CD14-positive monocyte (primary cell): ENCODE measurements at regions not wholly inside any gene's neighbourhood (a gene's known extent, or its start where the extent isn't known, plus 50 kb on each side); places are given as distances from the start of the nearest gene placed in this dataset.

ENCODE experiments used
- DNase-seq, 3 donors: peaks; one replicate each; pipeline ENCODE4 v3.0.0-alpha.2; 2011 to 2022
- H2AFZ ChIP-seq: 2 replicates; pipeline ENCODE4 v1.6.0; 2012; ENCODE audit warnings: mild to moderate bottlenecking, low read depth, low read length, inconsistent platforms; ENCODE audit not compliant: insufficient read depth, poor library complexity, severe bottlenecking
- H3K27ac ChIP-seq, 2 donors: 1 replicate in 1 of 2; 2 replicates in 1 of 2; pipeline ENCODE4 v1.5.1; 2012 to 2013; ENCODE audit warnings: low read length in 2 of 2, control low read depth in 1 of 2, inconsistent platforms in 1 of 2, low read depth in 1 of 2, mild to moderate bottlenecking in 1 of 2
- H3K27me3 ChIP-seq, 2 donors: one replicate each; pipeline versions ENCODE4 v1.6.0 to v1.6.1; 2011 to 2013; ENCODE audit warnings: low read length in 2 of 2; ENCODE audit not compliant: control insufficient read depth in 2 of 2, insufficient read depth in 2 of 2
- H3K36me3 ChIP-seq, 2 donors: replicated peaks in 1 of 2; 1 replicate in 1 of 2; 2 replicates in 1 of 2; pipeline versions ENCODE4 v1.5.1 to v1.6.1; 2012 to 2013; ENCODE audit warnings: low read length in 2 of 2, control low read depth in 1 of 2, inconsistent platforms in 1 of 2, mild to moderate bottlenecking in 1 of 2; ENCODE audit not compliant: insufficient read depth in 2 of 2, control insufficient read depth in 1 of 2
- H3K4me1 ChIP-seq, 2 donors: 1 replicate in 1 of 2; 2 replicates in 1 of 2; pipeline versions ENCODE4 v1.5.1 to v1.6.1; 2012 to 2013; ENCODE audit warnings: low read length in 2 of 2, control low read depth in 1 of 2, inconsistent platforms in 1 of 2, mild to moderate bottlenecking in 1 of 2, moderate library complexity in 1 of 2; ENCODE audit not compliant: insufficient read depth in 2 of 2, control insufficient read depth in 1 of 2
- H3K4me2 ChIP-seq: replicated peaks from 2 replicates; pipeline ENCODE3; 2012; ENCODE audit warnings: low read length, moderate library complexity, mild to moderate bottlenecking; ENCODE audit not compliant: poor library complexity, severe bottlenecking; ENCODE audit errors: extremely low read depth
- H3K4me3 ChIP-seq, 3 experiments: fragments of 200-600 bp in 1 of 3; sonication (generic) in 1 of 3; replicated peaks in 1 of 3; 1 replicate in 2 of 3; 2 replicates in 1 of 3; pipeline ENCODE4 v1.5.1; 2011 to 2013; ENCODE audit warnings: low read length in 3 of 3, mild to moderate bottlenecking in 3 of 3, control low read depth in 2 of 3, low read depth in 2 of 3, inconsistent platforms in 1 of 3, moderate library complexity in 1 of 3
- H3K79me2 ChIP-seq: 2 replicates; pipeline ENCODE4 v1.6.0; 2012; ENCODE audit warnings: mild to moderate bottlenecking, control low read depth, inconsistent platforms, low read length, moderate library complexity; ENCODE audit not compliant: insufficient read depth
- H3K9ac ChIP-seq: 2 replicates; pipeline ENCODE4 v1.6.0; 2017; ENCODE audit warnings: low read length, mild to moderate bottlenecking; ENCODE audit not compliant: insufficient read depth, poor library complexity, severe bottlenecking
- H3K9me3 ChIP-seq, 2 donors: replicated peaks in 1 of 2; 1 replicate in 1 of 2; 2 replicates in 1 of 2; pipeline versions ENCODE4 v1.5.1 to v1.6.1; 2012 to 2013; ENCODE audit warnings: low read length in 2 of 2, control low read depth in 1 of 2; ENCODE audit not compliant: control insufficient read depth in 1 of 2, insufficient read depth in 1 of 2
- H4K20me1 ChIP-seq: 2 replicates; pipeline ENCODE4 v1.6.0; 2012; ENCODE audit warnings: mild to moderate bottlenecking, low read length, control low read depth, moderate library complexity; ENCODE audit not compliant: insufficient read depth
- H3K27ac Mint-ChIP-seq, 7 donors: one replicate each; pipeline ENCODE4 v1.8.0; 2020; ENCODE audit warnings: mild to moderate bottlenecking in 7 of 7, mixed read lengths in 7 of 7, moderate library complexity in 6 of 7, inconsistent platforms in 2 of 7
- H3K27me3 Mint-ChIP-seq, 3 donors: one replicate each; pipeline ENCODE4 v1.8.0; 2021 to 2022; ENCODE audit warnings: low read depth in 3 of 3, mild to moderate bottlenecking in 3 of 3, mixed read lengths in 3 of 3, moderate library complexity in 3 of 3, inconsistent platforms in 1 of 3
- H3K36me3 Mint-ChIP-seq, 2 donors: one replicate each; pipeline ENCODE4 v1.8.0; 2020; ENCODE audit warnings: mixed read lengths in 2 of 2, inconsistent platforms in 1 of 2, mild to moderate bottlenecking in 1 of 2
- H3K4me1 Mint-ChIP-seq: one replicate; pipeline ENCODE4 v1.8.0; 2020; ENCODE audit warnings: mild to moderate bottlenecking, mixed read lengths
- H3K4me3 Mint-ChIP-seq, 2 donors: one replicate each; pipeline ENCODE4 v1.8.0; 2020; ENCODE audit warnings: mild to moderate bottlenecking in 2 of 2, mixed read lengths in 2 of 2, moderate library complexity in 1 of 2
- H3K9me3 Mint-ChIP-seq, 7 donors: one replicate each; pipeline ENCODE4 v1.8.0; 2020 to 2022; ENCODE audit warnings: mixed read lengths in 7 of 7, mild to moderate bottlenecking in 6 of 7, moderate library complexity in 6 of 7, inconsistent platforms in 2 of 7
- CTCF ChIP-seq: fragments of 200-600 bp; IDR thresholded peaks from one replicate; pipeline ENCODE4 v1.8.0; 2022; ENCODE audit warnings: antibody characterized with exemption, mild to moderate bottlenecking
- WGBS: methylation state at CpG from one replicate; pipeline ENCODE4 v1.1.5; 2013; ENCODE audit warnings: missing lambda C conversion rate; ENCODE audit not compliant: insufficient coverage; 5-methylcytosine and 5-hydroxymethylcytosine counted together
- intact Hi-C, 2 donors: fragments of 100-400 bp; cut with micrococcal nuclease; formaldehyde crosslinking; loops; one replicate each; pipeline versions ENCODE4 v1.15.0 to v1.15.1; 2023

DNA sequence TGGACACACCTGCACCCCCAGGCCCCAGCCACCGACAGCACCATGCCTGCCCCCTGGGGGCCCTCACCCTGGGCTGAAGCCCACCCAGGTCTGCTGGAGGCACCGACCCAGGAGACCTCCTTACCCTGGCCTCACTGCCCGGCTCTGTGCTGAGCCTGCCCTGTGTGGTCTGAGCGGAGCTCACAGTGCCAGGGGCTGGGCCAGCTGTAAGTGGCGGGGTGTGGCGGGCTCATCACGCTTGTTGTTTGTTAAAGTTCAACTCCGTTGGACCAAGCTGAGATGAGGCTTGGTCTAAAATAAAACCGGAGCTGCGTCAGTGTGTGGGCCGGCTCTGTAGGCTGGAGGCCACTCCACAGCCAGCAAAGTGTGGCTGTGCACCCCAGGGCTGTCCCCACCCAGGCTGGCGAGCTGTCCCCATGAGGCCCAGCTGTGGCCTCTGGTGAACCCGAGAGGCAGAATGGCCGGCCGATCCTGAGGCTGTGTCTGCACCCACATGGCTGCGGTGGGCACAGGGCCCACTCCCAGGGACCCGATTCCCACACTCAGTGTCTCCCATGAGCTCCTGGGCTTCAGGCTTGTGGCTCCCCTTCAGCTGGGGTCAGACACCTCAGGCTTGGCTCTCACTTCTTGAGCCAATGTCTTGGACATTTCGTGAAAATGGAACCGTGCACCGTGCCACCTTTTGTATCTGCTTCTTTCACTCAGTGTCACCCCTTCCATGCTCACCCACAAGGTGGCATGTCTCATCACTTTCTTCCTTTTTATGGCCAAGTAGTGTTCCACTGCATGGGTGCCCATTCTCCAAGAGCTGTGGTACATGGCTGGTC is 137.9 kb downstream of the CTTN start:
- WGBS, result 96% methylated on average over 15 of the region's 20 CpGs

More for the DNA sequence above, 137.9 kb downstream of the CTTN start:
- peaks cover 2 to 10% (median 5%) of the 10 kb centered on the region in 7 donors for H3K9me3 Mint-ChIP-seq
- H3K36me3 ChIP-seq, result no peaks in the 10 kb centered on the region
- no peak overlapping the region for H2AFZ ChIP-seq
- no peaks in the 10 kb centered on the region for H3K4me1 Mint-ChIP-seq
- H3K4me2 ChIP-seq, result no peak overlapping the region
- no peak overlapping the region for H3K4me3 ChIP-seq
- H3K36me3 Mint-ChIP-seq, result no peaks in the 10 kb centered on the region
- no peak overlapping the region for H3K27ac Mint-ChIP-seq
- H3K79me2 ChIP-seq, result no peaks in the 10 kb centered on the region
- no peaks in the 10 kb centered on the region for H4K20me1 ChIP-seq
- no peak for TF ChIP-seq CTCF
- H3K4me1 ChIP-seq, result no peaks in the 10 kb centered on the region
- H3K4me3 Mint-ChIP-seq, result no peak overlapping the region
- peaks cover 4 to 8% of the 10 kb centered on the region in 2 donors for H3K9me3 ChIP-seq
- no peak overlapping the region for H3K9ac ChIP-seq
- H3K27me3 ChIP-seq, result no peaks in the 10 kb centered on the region
- H3K27me3 Mint-ChIP-seq, result peaks cover 3 to 8% (median 4%) of the 10 kb centered on the region in 3 donors
- intact Hi-C loops, result no loop called here
- DNase-seq, result no peak
- H3K27ac ChIP-seq, result no peak overlapping the region
